ENCODE measurements at regions not wholly inside any gene's neighbourhood (a gene's known extent, or its start where the extent isn't known, plus 50 kb on each side); places are given as distances from the start of the nearest gene placed in this dataset.

GRCh38 chr5:15365070-15365469 is 134.9 kb upstream of the FBXL7 start:
- no peak for TF ChIP-seq JUN (IDR thresholded peaks at IDR 0.05; ENCODE audit: borderline replicate concordance, insufficient read depth, insufficient read length, low read depth)
- TF ChIP-seq POLR2AphosphoS5 (IDR thresholded peaks at IDR 0.05; ENCODE audit: insufficient read depth, low read depth, low read length), result no peak
- TF ChIP-seq CTCF (IDR thresholded peaks at IDR 0.05; ENCODE audit: extremely low read depth in 1 of 2, insufficient read depth in 1 of 2, low read depth in 1 of 2, low read length in 2 of 2), result no peak
- peak; percentile 62 for TF ChIP-seq FOS (IDR thresholded peaks at IDR 0.05; ENCODE audit: borderline replicate concordance, insufficient read depth, low read length)
- no peak for TF ChIP-seq POLR2A (IDR thresholded peaks at IDR 0.05; ENCODE audit: low read depth, low read length)
- TF ChIP-seq MYC (IDR thresholded peaks at IDR 0.05; ENCODE audit: low read depth, low read length), result no peak
- no peak for TF ChIP-seq MAX (IDR thresholded peaks at IDR 0.05; ENCODE audit: insufficient read depth, insufficient read length)
- no peak for TF ChIP-seq EZH2 (IDR thresholded peaks at IDR 0.05; ENCODE audit: borderline replicate concordance, low read depth, low read length, severe bottlenecking)
- TF ChIP-seq GATA2 (IDR thresholded peaks at IDR 0.05; ENCODE audit: insufficient read depth, insufficient read length, low read depth, low read length), result no peak

Measured in endothelial cell of umbilical vein (primary cell).